ENCODE measurements at regions not wholly inside any gene's neighbourhood (a gene's known extent, or its start where the extent isn't known, plus 50 kb on each side); places are given as distances from the start of the nearest gene placed in this dataset.

DNA sequence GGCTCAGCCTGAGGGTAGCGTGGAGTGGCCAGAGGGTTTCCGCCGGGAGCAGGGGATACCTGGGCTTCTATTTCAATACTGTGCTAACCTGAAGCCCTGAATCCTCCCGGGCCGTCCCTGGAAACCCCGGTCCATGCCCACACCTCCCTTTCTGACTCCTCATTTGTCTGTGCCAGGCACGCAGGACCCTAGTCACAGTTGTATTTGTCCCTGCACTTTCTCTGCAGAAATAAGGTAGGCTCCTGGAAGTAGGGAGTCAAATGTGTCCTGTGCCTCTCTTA, 418.8 kb upstream of the HS6ST1 start:
- DNase-seq, result no peak

DNA sequence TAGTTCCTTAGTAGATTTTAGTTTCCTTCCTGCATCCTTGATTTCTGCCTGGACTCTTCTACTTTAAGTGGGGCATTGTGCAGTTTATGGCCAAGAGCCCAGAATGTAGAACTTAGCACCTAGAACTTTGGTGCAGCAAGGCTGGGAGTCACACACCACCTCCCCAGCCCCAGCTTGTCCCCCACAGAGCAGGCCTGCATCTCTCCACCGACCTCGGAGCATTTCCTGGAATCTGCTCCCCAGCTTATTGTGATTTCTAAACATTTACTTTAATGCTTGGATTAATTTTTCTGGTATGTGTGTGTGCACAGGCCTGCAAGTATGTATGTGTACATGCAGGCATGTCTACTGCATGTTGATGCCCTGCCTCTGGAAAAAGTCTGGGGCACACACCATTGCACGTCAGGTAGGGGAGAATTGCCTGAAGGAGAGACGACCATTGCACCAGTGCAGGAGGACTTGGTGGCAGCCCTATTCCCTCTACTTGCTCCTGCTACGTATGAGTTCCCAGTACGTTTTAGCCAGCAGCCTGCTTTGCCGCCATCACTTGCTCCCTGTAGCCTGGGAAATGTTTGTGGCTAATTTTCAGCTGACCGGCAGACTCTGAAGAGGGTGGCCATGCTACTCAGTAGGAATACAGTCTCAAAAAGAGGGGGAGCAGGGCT, 419.9 kb upstream of the HS6ST1 start:
- DNase-seq, result no peak

DNA sequence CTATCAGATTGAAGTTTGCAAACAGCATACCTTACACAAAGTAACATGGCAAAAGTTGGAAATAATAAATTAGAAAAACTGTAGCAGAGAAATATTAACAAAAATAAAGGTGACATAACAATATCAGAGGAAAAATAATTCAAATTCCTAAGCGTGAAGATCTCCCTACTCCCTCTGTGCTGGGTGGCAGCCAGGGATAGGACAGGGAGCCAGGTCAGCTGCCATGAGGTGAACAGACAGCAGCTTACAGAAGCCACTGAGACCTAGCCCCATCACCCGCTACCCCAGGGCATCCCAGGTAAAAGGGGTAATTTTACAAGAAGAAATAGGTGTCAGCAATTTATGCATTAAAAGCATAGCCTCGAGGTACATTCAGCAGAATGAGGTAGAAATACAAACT, 423.8 kb upstream of the HS6ST1 start:
- DNase-seq, result no peak

DNA sequence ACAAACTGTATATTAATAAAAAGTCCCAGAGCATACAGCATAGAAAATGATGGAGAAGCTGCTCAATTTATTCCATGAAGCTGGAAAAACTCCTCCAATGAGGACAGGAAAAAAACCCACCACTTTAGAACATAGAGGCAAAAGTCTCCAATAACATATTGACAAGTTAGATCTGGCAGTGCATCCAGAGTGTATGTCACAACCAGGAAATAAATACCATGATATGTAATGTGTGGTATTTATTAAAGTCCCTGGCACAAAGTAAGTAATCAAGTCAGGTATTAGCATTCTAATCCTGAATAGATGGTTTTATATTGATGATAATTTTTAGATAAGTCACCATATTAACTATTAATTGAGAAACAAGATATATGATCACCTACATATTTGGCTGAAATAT, 427.3 kb upstream of the HS6ST1 start:
- DNase-seq, result no peak

DNA sequence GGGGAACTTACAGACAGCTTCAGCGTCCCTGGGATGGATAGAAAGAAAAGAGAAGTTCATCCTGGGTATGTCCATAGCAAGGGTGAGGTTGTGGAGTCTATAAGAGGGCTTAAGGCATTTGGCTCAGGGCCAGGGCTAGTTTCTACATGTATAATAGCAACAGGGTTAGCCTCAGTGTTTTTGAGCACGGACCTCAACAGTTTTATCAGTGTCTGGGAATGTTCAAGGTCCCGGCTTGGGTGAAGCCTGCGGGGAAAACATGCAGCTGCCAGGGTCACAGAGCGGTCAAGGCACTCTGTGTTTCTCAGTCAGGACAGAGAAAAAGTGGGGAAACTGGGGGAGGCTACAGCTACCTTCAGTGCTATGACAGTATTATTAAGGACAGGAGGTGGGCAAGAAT, 427.7 kb upstream of the HS6ST1 start:
- no peak for DNase-seq

DNA sequence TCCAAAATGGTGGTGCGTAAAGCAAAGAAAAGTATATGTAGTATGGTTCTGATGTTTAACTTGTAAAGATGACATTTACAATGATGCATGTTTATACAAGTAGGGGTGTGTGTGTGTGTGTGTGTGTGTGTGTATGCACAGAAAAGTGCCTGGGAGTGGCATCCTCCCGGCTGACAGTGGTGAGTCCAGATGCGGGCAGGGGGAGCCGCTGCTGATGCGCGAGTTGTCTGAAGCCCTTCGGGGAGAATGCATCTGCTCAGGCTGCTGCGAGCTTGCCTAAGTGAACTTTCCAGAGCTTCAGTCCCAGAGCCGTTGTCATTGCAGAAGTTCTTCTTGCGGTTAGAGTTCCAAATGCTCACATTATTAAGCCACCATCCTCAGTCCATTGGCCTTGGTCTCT, 429.7 kb upstream of the HS6ST1 start:
- DNase-seq, result no peak

DNA sequence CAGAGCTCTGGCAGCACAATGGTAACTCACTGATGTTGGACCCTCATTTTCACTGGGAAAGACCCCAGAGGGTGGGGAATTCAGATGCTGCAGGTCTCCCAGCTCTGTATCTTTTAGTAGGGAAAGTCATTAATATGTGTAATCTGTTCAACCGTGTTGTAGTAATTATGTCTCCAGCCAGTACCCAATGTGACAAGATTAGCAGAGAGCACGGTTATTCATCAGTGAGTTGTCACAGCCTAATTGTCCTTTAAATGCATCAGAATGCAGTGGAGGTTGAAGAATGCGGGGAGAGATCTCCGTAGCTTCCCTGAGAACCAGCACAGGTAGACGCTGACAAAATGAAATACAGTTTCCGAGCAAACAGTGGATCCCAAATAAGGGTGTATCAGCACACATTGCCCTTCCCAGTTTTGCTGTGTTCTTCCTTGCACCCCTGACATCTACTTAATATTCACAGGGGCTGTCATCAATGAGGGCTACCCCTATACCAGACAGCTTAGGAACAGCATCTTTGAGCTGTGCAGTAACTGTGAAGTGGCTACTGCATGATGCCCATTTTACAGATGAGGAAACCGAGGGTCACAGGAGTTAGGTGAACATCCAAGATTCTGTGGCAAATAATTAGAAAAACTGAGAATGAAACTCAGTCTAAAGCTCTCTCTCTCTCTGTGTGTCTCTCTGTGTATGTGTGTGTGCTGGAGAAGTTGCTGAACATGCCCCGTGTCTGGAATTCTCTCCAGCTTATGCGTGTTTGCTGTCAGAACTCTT, 430.4 kb upstream of the HS6ST1 start:
- DNase-seq, result no peak

DNA sequence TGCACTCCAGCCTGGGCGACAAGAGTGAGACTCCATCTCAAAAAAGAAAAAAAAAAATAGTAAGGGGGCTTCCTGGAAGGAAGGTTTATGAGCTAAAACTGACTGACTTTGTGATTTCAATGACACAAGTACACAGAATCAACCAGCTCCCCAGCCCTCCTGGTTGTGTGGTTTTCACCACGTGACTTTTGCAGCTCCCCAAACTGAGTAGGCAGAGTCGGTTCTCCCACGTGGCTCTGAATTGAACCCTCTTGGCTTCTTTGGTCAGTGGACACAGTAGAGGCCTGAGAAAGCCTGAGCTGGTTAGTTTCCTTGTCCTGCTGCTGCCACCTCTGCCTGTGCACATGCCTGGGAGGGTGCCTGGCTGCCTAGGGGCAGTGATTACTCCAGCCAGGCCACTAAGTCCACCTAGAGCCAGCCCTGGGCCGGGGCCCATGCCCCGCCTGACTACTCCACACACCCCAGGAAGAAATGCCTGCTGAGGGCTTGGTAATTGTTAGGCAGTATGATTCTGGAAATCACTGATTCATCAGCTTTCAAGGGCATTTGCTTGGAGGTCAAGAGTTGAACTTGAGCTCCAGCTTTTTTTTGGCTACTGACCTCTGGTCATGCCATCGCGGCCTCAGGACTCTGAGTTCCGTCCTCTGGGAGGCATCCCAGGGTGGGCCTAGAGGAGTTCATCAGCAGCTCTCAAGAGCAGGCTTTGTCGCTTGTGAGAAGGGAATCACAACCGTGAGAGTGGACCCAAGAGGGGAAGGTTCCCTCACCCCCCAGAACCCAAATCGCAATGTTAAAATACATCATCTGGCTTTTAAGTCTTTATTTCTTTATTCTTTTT, 431.9 kb upstream of the HS6ST1 start:
- no peak for DNase-seq

DNA sequence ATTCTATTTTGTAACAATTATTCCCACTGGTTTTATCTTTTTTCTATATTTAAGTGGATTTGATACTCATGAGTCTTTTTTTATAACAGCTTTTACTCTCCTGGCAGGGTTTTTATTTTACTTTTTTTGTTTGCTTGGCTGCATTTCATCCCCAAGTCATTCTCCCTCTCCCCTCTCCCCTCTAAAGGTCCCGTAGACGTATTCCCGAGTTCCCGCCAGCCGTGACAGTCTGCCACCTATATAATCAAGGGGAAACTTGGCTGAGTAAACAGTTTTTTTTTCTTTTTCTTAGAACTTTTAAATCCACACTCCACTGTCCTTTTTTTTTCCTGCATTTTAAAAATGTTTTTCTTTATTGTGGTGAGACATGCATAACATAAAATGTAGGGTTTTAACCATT, 433.1 kb upstream of the HS6ST1 start:
- DNase-seq, result no peak

DNA sequence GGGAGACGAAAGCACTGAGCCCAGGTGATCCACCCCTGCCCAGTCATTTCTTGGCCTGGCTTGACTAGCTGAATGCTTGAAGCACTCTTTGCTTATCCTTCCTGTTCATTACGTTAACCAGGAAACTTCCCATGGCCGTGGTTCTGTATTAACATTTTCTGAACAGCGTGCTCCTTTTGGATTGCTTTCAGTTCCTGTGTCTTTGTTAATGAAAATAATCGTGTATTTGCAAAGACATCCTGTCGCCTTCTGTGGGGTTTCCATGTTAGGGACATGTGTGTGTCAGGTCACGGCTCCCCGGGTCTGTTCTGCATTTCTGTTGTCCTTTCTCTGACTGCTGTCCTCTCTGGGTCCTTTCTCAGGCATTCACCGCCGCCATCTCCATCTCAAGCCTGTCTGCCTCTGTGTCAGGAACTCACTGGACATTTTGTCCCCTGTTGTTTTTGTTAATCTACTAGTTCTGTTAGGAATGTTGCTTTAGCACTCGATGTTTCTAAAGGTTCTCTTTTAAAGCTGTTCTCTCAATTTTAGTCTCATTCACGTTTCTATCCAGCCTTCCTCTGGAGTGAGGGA, 434.1 kb upstream of the HS6ST1 start:
- no peak for DNase-seq

DNA sequence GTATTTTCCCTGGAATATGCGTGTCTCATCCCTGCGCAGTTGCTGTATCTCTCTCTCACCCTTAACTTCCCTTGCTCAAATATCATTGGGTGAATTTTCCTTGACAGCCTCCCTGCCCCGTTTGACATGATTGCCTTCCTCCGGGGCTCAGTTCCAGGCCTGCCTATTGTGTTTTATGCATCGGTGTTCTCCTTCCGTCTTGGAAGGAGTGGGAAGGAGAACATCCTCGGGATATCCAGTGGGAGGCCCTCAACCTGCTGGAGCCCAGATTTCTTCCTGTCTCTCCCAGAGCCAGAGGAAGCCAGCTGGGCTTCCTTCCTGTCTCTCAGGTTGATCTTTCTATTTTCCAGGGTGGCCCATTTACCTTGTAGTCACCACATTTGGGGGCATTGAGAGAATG, 434.7 kb upstream of the HS6ST1 start:
- DNase-seq, result no peak

DNA sequence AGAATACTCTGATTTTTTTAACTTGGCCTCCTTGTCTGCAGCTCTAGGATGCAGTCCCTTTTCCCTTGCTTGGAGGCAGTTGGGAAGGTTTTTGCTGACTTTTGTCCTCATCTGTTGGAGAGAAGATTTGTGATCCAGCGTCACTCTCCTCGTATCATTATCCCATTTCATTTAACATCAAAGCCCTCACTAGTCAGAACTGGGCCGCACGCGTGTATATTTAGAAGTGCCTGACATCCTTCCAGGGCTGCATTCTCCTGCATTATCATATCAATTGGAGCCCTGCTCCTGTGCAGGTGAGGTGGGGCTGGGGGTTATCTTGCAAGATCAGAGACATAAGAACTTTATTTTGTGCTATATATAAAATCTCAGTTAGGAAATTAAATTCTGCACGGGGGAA, 435.1 kb upstream of the HS6ST1 start:
- DNase-seq, result no peak

DNA sequence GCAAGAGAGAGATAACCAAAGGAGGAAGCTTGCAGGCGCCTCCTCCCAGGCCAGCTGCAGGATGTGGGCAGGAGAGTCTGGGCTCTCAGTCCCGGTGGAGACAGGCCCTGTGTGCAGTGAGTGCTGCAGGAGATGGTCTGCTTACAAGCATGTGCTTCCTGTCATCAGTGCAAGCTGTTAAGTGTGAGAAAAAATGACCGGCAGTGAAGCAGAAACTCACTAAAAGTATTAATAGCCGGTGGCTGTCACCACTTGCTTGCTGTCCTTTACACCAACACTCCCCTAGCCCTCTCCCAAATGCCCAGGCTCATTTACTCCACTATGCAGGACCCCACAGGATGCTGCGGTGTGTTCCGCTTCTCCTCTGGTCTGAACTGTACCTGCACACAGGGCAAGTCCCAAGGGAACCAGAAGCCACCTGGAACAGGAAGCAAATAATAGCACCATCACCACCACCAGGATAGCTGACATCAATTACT, 435.6 kb upstream of the HS6ST1 start:
- no peak for DNase-seq

DNA sequence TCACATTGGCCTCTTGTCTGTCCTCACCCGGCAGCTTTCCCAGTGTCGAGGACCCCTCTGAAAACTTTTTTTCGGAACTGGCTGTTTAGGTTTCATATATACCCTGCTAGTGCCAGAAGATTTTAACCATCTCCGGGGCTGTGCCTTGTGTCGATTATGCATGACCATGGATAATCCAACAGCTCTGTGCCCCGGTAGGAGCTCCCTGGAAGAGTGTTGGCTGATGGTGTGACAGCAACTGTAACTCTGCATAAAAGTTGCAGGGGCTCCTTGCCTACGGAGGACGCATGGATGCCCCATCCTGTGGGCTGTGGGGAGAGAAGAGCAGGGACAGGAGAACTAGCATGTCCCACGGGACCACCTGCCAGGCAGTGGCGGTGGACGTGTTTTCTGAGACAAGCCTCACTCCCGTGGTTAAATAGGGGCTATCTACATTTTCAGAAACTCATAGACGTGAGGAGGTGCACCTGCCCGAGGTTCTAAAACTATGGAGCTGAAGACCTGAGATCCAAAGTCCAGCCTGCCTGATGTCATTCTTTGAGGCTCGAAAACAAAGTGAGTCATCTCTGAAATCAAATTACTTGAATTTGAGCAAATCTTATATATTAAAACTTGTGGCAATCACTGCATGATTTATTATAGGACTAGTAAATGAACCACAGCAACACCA, 437.2 kb upstream of the HS6ST1 start:
- DNase-seq, result no peak

DNA sequence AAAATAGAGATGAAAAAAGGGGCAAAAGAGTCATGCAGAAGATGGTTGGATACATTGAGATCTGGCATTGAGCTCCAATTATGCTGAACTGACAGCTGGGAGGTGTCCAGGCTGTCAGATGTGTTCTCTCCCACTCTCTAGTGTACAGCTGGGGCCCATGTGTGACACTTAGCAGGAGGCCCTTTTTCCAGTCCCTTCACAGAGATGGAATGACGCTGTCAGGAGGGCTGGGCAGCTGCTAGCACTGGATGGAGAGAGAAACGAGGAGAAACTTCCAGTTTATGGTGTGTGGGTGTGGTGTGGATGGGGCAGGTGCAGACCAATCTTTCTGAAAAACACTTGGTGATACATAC, 437.7 kb upstream of the HS6ST1 start:
- DNase-seq, result no peak

DNA sequence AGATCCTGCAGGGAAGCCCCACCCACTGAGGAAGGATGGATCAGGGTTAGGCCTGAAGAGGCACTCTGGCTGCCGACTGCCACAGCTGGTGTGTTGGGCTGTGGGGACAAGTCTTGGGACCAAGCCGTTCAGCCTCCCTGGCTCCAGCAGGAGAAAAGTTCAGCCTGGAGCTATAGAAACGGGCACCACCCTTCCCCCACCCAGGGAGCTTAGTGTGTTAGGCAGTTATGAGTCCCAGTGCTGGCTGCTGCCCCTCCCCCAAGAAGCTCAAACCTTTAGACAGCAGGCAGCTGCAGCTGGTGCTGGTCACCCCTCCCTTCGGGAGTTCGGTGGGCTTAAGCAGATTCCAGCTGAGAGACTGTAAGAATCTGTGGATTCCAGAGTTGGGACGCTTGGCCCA, 447.1 kb upstream of the HS6ST1 start:
- DNase-seq, result no peak

DNA sequence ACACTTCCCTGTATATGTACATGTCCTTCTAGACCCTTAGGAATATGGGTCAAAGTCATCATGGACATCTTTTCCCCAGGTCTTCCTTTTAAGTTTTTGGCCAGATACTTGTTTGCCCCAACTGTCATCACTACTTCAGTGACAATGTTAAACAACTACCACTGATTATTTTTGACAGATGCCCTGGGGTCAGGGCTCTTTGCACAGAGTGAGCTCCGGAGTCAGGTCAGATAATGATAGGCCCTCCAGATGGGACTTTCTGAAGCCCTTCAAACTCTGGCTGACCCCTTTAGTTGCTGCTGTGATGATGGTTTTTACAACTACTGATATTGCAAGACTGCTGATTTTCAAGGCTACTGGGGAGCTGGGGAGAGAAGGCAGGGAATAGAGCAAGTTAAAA, 449.4 kb upstream of the HS6ST1 start:
- no peak for DNase-seq

DNA sequence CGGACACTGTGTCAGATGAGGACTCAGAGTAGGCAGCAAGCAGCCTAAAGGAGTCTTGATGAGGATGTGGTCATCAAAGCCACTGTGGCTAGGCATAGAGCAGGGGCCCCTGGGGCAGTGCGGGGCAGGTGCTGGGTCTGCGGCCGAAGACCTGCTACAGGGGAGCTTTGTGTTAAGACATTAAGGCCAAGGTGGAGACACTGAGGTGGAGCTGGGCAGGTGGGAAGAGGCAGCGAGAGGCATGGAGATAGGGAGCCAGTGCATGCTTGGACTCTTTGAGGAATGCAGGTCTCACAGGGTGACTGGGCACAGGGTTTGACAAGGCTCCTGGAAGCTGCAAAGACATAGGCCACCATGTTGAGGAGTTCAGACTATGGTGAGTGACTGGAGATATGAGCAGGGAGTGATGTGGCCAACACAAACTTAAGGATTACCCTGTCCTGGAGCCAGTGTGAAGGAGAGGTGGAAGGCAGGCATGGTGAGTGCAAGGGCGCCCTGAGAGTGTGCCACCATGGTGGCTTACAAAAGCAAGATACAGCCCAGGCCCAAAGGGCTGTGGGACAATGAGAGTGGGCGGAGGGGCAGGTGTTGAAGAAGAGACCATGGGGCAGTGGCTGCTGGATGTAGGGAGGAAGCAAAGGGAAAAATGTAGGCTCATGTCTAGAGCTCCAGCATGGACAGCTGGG, 450.9 kb upstream of the HS6ST1 start:
- no peak for DNase-seq

DNA sequence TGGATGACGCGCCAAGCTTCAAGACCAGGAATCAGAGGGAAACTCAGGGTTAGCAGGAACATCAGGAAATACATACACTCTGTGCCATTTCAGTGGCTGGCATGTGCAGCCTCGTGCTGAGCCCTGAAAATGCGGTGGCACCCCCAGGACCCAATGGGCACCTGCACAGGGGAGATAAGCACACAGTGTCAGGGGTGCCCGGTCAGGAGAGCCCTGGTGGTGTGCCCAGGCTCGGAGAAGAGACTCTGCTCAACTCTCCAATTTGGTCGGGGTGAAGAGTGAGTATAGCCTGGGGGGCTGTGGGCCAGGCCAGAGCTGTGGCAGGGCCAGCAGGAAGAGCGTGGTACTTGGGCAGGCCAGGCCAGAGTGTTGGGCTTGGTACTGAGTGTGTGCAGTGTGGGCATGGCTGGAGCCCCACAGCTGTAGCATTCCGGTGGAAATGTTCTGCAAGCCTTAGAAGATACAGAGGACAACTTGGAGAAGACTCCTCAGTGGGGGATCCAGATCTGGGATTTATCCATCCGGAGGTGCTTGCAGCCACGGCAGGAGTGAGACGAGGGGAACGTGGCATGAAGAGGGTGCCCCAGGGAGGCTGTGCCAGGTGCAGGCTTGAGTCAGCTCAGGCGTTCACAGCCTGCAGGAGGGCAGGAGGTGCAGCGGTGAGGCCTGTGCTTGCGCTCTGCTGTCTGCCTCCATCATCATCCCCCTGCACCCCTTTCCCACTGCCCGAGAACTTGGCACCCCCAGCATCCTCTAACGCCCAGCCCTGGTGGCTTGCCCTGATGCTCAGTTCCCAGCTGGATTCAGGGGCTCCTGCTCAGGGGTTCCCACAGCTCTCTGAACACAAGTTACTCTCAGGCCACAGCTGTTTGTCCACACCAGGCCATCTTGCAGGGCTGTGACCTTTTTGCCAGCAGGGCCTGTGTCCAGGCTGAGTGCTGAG, 451.7 kb upstream of the HS6ST1 start:
- no peak for DNase-seq

DNA sequence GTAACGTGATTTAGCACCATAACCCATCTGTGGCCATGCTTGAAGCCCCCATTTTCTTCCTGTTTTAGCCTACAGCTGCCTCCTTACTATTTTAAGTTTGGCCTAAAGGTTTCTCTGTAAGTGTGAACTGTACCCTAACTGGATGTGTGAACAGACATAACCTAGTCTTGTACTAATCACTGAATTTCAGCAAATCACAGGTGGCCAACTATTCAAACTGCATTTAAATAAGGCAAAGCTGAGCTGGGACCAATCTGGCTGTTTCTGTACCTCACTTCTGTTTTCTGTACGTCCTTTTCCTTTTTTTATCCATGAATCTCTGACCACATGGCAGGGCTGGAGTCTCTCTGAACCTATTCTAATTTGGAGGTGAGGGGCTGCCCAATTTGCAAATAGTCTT, 452.7 kb upstream of the HS6ST1 start:
- DNase-seq, result no peak

DNA sequence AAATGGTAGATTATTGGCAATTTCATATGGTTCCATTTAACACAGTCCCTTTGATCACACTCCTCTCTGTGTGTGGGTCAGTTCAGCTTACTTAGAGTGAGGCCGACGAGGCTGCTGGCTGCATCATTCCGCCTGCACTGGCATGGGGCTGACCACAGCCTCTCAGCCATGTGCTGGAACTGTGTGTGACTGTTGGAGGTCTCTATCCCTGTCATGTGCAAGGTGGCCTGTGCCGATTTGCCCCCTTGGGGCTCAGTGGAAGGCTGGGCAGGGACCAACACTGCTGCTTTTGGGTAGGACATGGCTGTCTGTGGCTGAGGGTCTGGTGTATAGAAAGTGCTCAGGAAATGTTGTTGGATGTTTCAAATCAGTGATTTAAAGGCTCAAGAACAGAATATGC, 454.0 kb upstream of the HS6ST1 start:
- no peak for DNase-seq
